Neural cell (in vitro differentiated cells): ENCODE measurements at regions not wholly inside any gene's neighbourhood (a gene's known extent, or its start where the extent isn't known, plus 50 kb on each side); places are given as distances from the start of the nearest gene placed in this dataset.

Experiments
- EP300 ChIP-seq: fragments of 450-650 bp; conservative IDR thresholded peaks from 2 replicates; pipeline ENCODE4 v1.6.1; 2014; ENCODE audit warnings: antibody characterized with exemption, mild to moderate bottlenecking, moderate library complexity; ENCODE audit not compliant: poor library complexity, severe bottlenecking
- EZH2 ChIP-seq: fragments of 200-600, 300-800 bp; shearing (Covaris generic), sonication (generic); IDR thresholded peaks from 2 replicates; pipeline ENCODE4 v1.6.1; 2014; ENCODE audit warnings: antibody characterized with exemption, low read length, borderline replicate concordance, mild to moderate bottlenecking; ENCODE audit not compliant: insufficient read depth, poor library complexity, severe bottlenecking
- RAD21 ChIP-seq: fragments of 450-650 bp; conservative IDR thresholded peaks from 2 replicates; pipeline ENCODE4 v1.6.1; 2014; ENCODE audit warnings: antibody characterized with exemption, mild to moderate bottlenecking, moderate library complexity
- TAF1 ChIP-seq: IDR thresholded peaks from 2 replicates; pipeline ENCODE4 v1.6.1; 2012; ENCODE audit warnings: low read depth
- TF ChIP-seq, protein P1 (sequence below): fragments of 450-650 bp; IDR thresholded peaks from 2 replicates; pipeline ENCODE4 v1.5.1; 2014; ENCODE audit warnings: antibody characterized with exemption, mild to moderate bottlenecking, moderate library complexity; ENCODE audit not compliant: poor library complexity, severe bottlenecking

DNA sequence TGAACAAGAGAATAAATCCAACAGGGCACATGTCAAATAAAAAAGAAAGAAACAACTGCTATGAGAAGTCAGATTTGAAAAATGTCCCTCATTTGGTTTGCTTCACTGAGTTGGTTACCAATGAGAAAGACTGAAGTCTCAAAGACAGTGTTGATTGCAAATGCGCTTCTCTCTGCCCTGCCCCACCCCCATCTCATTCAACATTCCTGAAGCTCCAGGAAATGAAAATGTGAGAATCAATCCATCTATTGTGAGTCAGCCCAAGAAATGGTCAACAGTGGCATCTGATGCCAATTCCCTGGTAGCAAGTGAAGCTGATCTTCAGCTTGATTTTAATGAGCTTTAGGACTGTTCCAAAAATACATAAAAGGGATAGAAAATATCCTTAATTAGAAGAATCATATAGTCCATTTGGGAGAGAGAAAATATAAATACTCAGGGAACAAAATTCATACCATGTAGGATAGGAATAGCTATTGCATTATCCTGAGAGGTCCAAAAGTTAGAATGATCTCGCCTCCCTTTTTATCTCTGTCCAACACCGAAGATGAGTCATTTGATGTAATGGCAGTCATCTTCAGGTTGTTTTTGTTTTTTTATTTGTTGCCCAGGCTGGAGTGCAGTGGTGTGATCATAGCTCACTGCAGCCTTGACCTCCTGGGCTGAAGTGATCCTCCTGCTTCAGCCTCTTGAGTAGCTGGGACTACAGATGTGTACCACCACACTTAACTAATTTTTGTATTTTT, 200.3 kb upstream of the UMPS start:
- no peak for TF ChIP-seq EZH2
- TF ChIP-seq, protein P1, sequence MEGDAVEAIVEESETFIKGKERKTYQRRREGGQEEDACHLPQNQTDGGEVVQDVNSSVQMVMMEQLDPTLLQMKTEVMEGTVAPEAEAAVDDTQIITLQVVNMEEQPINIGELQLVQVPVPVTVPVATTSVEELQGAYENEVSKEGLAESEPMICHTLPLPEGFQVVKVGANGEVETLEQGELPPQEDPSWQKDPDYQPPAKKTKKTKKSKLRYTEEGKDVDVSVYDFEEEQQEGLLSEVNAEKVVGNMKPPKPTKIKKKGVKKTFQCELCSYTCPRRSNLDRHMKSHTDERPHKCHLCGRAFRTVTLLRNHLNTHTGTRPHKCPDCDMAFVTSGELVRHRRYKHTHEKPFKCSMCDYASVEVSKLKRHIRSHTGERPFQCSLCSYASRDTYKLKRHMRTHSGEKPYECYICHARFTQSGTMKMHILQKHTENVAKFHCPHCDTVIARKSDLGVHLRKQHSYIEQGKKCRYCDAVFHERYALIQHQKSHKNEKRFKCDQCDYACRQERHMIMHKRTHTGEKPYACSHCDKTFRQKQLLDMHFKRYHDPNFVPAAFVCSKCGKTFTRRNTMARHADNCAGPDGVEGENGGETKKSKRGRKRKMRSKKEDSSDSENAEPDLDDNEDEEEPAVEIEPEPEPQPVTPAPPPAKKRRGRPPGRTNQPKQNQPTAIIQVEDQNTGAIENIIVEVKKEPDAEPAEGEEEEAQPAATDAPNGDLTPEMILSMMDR, result no peak
- TF ChIP-seq TAF1, result no peak
- TF ChIP-seq EP300, result no peak
- no peak for TF ChIP-seq RAD21
